ENCODE measurements at regions not wholly inside any gene's neighbourhood (a gene's known extent, or its start where the extent isn't known, plus 50 kb on each side); places are given as distances from the start of the nearest gene placed in this dataset.

GRCh38 chr7:121696954-121697353 is 176.0 kb upstream of the PTPRZ1 start:
- Histone ChIP-seq H3K27ac (ENCODE audit: insufficient read depth, low read depth, low read length) (no peak overlapping the region), H3K4me3 (replicated peaks in 1 of 3; ENCODE audit: insufficient read depth in 1 of 3, low read depth in 1 of 3, low read length in 3 of 3) (no peak overlapping the region), H3K4me1 (ENCODE audit: control insufficient read depth, extremely low read depth, insufficient read depth, low read length) (no peaks in the 10 kb centered on the region), H3K9me3 (replicated peaks; ENCODE audit: control insufficient read depth, insufficient read depth, low read length) (no peaks in the 10 kb centered on the region), H3K27me3 (ENCODE audit: control insufficient read depth in 2 of 2, insufficient read depth in 2 of 2, low read length in 2 of 2) (no peaks in the 10 kb centered on the region), H3K9me1 (replicated peaks; ENCODE audit: control insufficient read depth, extremely low read depth, insufficient read depth, low read length) (no peaks in the 10 kb centered on the region), H3K79me2 (ENCODE audit: control insufficient read depth, insufficient read depth, low read length) (no peaks in the 10 kb centered on the region), H4K20me1 (replicated peaks; ENCODE audit: control insufficient read depth, extremely low read depth, insufficient read depth, low read length) (no peaks in the 10 kb centered on the region), H2AFZ (ENCODE audit: low read depth, low read length) (no peak overlapping the region), H3K36me3 (ENCODE audit: control insufficient read depth in 2 of 2, extremely low read depth in 1 of 2, insufficient read depth in 2 of 2, low read length in 2 of 2) (no peaks in the 10 kb centered on the region), H3K9ac (replicated peaks; ENCODE audit: extremely low read depth, insufficient read depth, low read length) (no peak overlapping the region), H3K4me2 (ENCODE audit: insufficient read depth, low read length) (no peak overlapping the region)
- TF ChIP-seq FOS (IDR thresholded peaks at IDR 0.05; ENCODE audit: borderline replicate concordance, insufficient read depth, low read length) (no peak), MYC (IDR thresholded peaks at IDR 0.05; ENCODE audit: low read depth, low read length) (no peak), JUN (IDR thresholded peaks at IDR 0.05; ENCODE audit: borderline replicate concordance, insufficient read depth, insufficient read length, low read depth) (no peak), GATA2 (IDR thresholded peaks at IDR 0.05; ENCODE audit: insufficient read depth, insufficient read length, low read depth, low read length) (no peak), POLR2A (IDR thresholded peaks at IDR 0.05; ENCODE audit: low read depth, low read length) (no peak), POLR2AphosphoS5 (IDR thresholded peaks at IDR 0.05; ENCODE audit: insufficient read depth, low read depth, low read length) (no peak), CTCF (IDR thresholded peaks at IDR 0.05; ENCODE audit: extremely low read depth in 1 of 2, insufficient read depth in 1 of 2, low read depth in 1 of 2, low read length in 2 of 2) (no peak), EZH2 (IDR thresholded peaks at IDR 0.05; ENCODE audit: borderline replicate concordance, low read depth, low read length, severe bottlenecking) (no peak)
- TF ChIP-seq, protein P1, sequence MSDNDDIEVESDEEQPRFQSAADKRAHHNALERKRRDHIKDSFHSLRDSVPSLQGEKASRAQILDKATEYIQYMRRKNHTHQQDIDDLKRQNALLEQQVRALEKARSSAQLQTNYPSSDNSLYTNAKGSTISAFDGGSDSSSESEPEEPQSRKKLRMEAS (IDR thresholded peaks at IDR 0.05; ENCODE audit: insufficient read depth, insufficient read length), result no peak
- dilution Hi-C loops (cut with MboI; ENCODE audit: extremely low pct_ligation_motif_present, low sequenced_read_pairs) (no loop called here), intact Hi-C loops (cut with micrococcal nuclease) (no loop called here)
- no peak for DNase-seq (ENCODE audit: low read depth, low spot score)
- no peak for FAIRE-seq
- POLR2A ChIA-PET, result no interaction called here
- CTCF ChIA-PET, result no interaction called here
- BruUV-seq (replicated peaks), result no TSS peak
